Smooth muscle cell (in vitro differentiated cells): ENCODE measurements at regions not wholly inside any gene's neighbourhood (a gene's known extent, or its start where the extent isn't known, plus 50 kb on each side); places are given as distances from the start of the nearest gene placed in this dataset.

ENCODE experiments used
- DNase-seq: peaks from one replicate; lab custom pipeline; 2025; ENCODE audit not compliant: unreplicated experiment; lab: John Stamatoyannopoulos, UW
- H2AFZ ChIP-seq: fragments of 200-600 bp; sonication (generic); 2 replicates; pipeline ENCODE4 v1.6.0; 2016; ENCODE audit warnings: antibody characterized with exemption, low read depth, mild to moderate bottlenecking
- H3F3A ChIP-seq: fragments of 200-600 bp; sonication (generic); 2 replicates; pipeline ENCODE4 v1.6.0; 2017; ENCODE audit warnings: antibody characterized with exemption, low read depth
- H3K27ac ChIP-seq: fragments of 200-600 bp; sonication (generic); 2 replicates; pipeline ENCODE4 v1.5.1; 2016; ENCODE audit warnings: low read depth, mild to moderate bottlenecking
- H3K27me3 ChIP-seq: fragments of 200-600 bp; sonication (generic); 2 replicates; pipeline ENCODE4 v1.6.1; 2016; ENCODE audit warnings: low read depth, mild to moderate bottlenecking
- H3K36me3 ChIP-seq: fragments of 200-600 bp; sonication (generic); 2 replicates; pipeline ENCODE4 v1.5.1; 2016; ENCODE audit warnings: low read depth
- H3K4me1 ChIP-seq: fragments of 200-600 bp; sonication (generic); 2 replicates; pipeline ENCODE4 v1.5.1; 2016; ENCODE audit warnings: low read depth
- H3K4me2 ChIP-seq: fragments of 200-600 bp; sonication (generic); 2 replicates; pipeline ENCODE4 v1.6.0; 2016; ENCODE audit warnings: mild to moderate bottlenecking
- H3K4me3 ChIP-seq: fragments of 200-600 bp; sonication (generic); 2 replicates; pipeline ENCODE4 v1.5.1; 2016; ENCODE audit warnings: mild to moderate bottlenecking
- H3K79me2 ChIP-seq: fragments of 200-600 bp; sonication (generic); 2 replicates; pipeline ENCODE4 v1.6.0; 2016; ENCODE audit warnings: low read depth, mild to moderate bottlenecking
- H3K9ac ChIP-seq: fragments of 200-600 bp; sonication (generic); 2 replicates; pipeline ENCODE4 v1.6.0; 2016; ENCODE audit warnings: low read depth
- H3K9me3 ChIP-seq: fragments of 200-600 bp; sonication (generic); replicated peaks from 2 replicates; pipeline ENCODE4 v1.5.1; 2016; ENCODE audit warnings: low read depth
- H4K20me1 ChIP-seq: fragments of 200-600 bp; sonication (generic); 2 replicates; pipeline ENCODE4 v1.6.0; 2016; ENCODE audit warnings: low read depth
- CTCF ChIP-seq: fragments of 200-600 bp; sonication (generic); IDR thresholded peaks from 2 replicates; pipeline ENCODE4 v1.5.1; 2017; ENCODE audit warnings: borderline replicate concordance, mild to moderate bottlenecking, antibody characterized with exemption; ENCODE audit not compliant: insufficient read depth, poor library complexity, severe bottlenecking
- WGBS: methylation state at CpG from one replicate; pipeline ENCODE4 v1.1.7; 2016; ENCODE audit warnings: low lambda C conversion rate; 5-methylcytosine and 5-hydroxymethylcytosine counted together

DNA sequence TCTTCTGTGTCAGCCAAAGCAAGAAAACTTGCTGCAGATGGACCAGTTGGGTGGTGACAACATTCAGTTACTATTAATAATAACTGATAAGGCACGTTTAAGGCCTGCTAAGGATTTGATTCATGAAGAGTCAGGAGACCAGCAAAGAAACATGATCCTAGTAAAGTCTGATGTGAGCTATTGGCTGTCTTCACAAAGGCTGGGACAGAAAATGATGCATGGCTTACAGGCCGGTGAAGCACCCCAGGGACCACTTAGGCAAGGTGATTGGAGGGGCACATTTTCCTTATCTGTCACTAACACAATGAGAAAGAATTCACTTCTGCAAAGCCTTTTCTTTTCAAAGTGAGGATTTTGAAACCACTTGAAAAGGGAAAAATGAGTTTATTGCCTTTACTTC is 65.4 kb upstream of the TRPC3 start:
- Histone ChIP-seq H3K9me3 (no peaks in the 10 kb centered on the region), H3K4me3 (no peak overlapping the region), H3K27me3 (no peaks in the 10 kb centered on the region), H3F3A (no peaks in the 10 kb centered on the region), H4K20me1 (no peaks in the 10 kb centered on the region), H3K79me2 (no peaks in the 10 kb centered on the region), H3K27ac (no peak overlapping the region), H2AFZ (no peak overlapping the region), H3K4me1 (no peaks in the 10 kb centered on the region), H3K4me2 (no peak overlapping the region), H3K36me3 (no peaks in the 10 kb centered on the region), H3K9ac (no peak overlapping the region)
- 42% methylated on average over 2 of the region's 2 CpGs for WGBS
- TF ChIP-seq CTCF: no peak
- no peak for DNase-seq

DNA sequence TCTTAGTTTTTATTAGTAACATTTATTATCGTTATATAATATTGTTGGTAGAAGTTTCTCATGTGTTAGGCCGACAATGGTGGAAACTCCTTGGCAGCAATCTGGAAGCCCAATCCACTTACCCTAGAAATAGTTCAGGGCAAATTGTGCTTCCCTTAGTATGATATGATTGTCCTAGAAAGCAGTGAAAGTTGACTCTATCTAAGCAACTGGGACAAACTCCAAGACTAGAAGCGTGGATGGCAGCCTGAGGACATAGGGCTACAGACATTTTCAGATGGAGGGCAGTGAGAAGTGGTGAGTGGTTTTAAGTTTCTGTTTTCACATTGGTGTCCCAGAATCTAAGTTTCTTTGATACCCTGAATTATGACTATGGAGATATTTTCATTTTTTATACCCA is 63.3 kb upstream of the TRPC3 start:
- no peak overlapping the region for H3K9ac ChIP-seq
- no peaks in the 10 kb centered on the region for H3K27me3 ChIP-seq
- no peaks in the 10 kb centered on the region for H3K9me3 ChIP-seq
- WGBS: 96% methylated on average over 3 of the region's 3 CpGs
- no peak for TF ChIP-seq CTCF
- H3F3A ChIP-seq: no peaks in the 10 kb centered on the region
- H3K79me2 ChIP-seq: no peaks in the 10 kb centered on the region
- no peak overlapping the region for H3K27ac ChIP-seq
- no peaks in the 10 kb centered on the region for H3K4me1 ChIP-seq
- no peaks in the 10 kb centered on the region for H4K20me1 ChIP-seq
- no peak for DNase-seq
- H3K36me3 ChIP-seq: no peaks in the 10 kb centered on the region
- no peak overlapping the region for H2AFZ ChIP-seq
- no peak overlapping the region for H3K4me3 ChIP-seq
- H3K4me2 ChIP-seq: no peak overlapping the region

- Histone ChIP-seq H3K9ac (no peak overlapping the region), H3K79me2 (no peaks in the 10 kb centered on the region), H3K36me3 (no peaks in the 10 kb centered on the region), H4K20me1 (no peaks in the 10 kb centered on the region), H3K27ac (no peak overlapping the region), H2AFZ (no peak overlapping the region), H3K27me3 (no peaks in the 10 kb centered on the region), H3K9me3 (no peaks in the 10 kb centered on the region), H3K4me3 (no peak overlapping the region), H3K4me1 (no peaks in the 10 kb centered on the region), H3F3A (no peaks in the 10 kb centered on the region), H3K4me2 (no peak overlapping the region)
- no peak for DNase-seq
- TF ChIP-seq CTCF: no peak
- 70% methylated on average over 2 of the region's 2 CpGs for WGBS
These were observed 60.9 kb upstream of the TRPC3 start for GRCh38 chr4:122012735-122013134.

- Histone ChIP-seq H2AFZ (no peak overlapping the region), H3K9ac (no peak overlapping the region), H3K36me3 (no peaks in the 10 kb centered on the region), H3K4me3 (no peak overlapping the region), H3K9me3 (no peaks in the 10 kb centered on the region), H3K27ac (no peak overlapping the region), H3K27me3 (no peaks in the 10 kb centered on the region), H3K79me2 (no peaks in the 10 kb centered on the region), H3F3A (no peaks in the 10 kb centered on the region), H3K4me1 (no peaks in the 10 kb centered on the region), H3K4me2 (no peak overlapping the region), H4K20me1 (no peaks in the 10 kb centered on the region)
- TF ChIP-seq CTCF: no peak
- DNase-seq: no peak
- 69% methylated on average over 3 of the region's 3 CpGs for WGBS
These were observed 58.8 kb upstream of the TRPC3 start for GRCh38 chr4:122010610-122011009.
